HG03457 (cell line): ENCODE measurements at regions not wholly inside any gene's neighbourhood (a gene's known extent, or its start where the extent isn't known, plus 50 kb on each side); places are given as distances from the start of the nearest gene placed in this dataset.

Experiments used
- ATAC-seq: cut with Tn5 transposase; IDR thresholded peaks from one replicate; pipeline ENCODE4 v1.9.1; 2021; ENCODE audit warnings: moderate number of reproducible peaks; ENCODE audit not compliant: unreplicated experiment

DNA sequence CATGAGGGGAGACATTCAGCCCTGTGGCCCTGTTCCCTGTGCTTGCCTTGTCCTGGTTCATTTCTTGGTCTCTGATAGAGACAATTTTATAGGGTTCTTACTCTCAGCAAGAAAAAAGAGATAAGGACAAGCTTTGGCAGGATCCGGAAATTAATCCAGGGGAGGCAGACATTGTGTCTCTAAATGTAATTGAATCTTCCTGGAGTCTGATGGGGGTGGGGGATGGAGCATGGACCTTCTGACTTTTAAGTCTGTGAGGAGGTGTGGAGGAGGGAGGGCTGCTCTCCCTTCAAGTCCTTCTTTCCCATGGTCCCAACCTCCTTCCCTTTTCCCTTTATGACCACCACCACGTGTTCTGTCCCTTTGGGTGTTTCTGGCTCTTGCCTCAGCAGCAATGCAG lies 512.7 kb downstream of the DHX35 start:
- ATAC-seq, result no peak

- ATAC-seq, result no peak
Observed at GRCh38 chr20:39473536-39473935, 511.4 kb downstream of the DHX35 start.

- no peak for ATAC-seq
Observed at GRCh38 chr20:39468703-39469102, 506.6 kb downstream of the DHX35 start.

DNA sequence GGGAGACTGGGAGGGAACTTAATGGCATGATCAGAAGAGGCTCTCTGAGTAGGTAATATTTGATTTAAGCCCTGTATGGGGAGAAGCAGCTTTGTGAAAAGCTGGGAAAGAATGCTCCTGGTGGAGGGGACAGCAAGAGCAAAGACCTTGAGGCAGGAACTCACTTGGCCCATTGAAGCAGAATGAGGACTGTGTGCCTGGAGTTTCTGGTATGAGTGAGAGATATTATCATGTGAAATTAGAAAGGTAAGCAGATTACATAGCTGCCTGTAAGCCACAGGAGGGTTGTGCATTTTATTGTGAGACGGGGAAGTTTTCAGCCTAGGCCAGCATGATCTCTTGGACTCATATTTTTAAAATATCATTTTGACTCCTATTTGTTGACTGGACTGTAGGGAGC lies 502.1 kb downstream of the DHX35 start:
- ATAC-seq, result no peak

- ATAC-seq, result no peak
Observed at GRCh38 chr20:39462416-39462945, 500.3 kb downstream of the DHX35 start.

- ATAC-seq, result no peak
Observed at GRCh38 chr20:39458452-39458851, 496.3 kb downstream of the DHX35 start.

- ATAC-seq, result no peak
Observed at GRCh38 chr20:39453890-39454289, 491.7 kb downstream of the DHX35 start.

DNA sequence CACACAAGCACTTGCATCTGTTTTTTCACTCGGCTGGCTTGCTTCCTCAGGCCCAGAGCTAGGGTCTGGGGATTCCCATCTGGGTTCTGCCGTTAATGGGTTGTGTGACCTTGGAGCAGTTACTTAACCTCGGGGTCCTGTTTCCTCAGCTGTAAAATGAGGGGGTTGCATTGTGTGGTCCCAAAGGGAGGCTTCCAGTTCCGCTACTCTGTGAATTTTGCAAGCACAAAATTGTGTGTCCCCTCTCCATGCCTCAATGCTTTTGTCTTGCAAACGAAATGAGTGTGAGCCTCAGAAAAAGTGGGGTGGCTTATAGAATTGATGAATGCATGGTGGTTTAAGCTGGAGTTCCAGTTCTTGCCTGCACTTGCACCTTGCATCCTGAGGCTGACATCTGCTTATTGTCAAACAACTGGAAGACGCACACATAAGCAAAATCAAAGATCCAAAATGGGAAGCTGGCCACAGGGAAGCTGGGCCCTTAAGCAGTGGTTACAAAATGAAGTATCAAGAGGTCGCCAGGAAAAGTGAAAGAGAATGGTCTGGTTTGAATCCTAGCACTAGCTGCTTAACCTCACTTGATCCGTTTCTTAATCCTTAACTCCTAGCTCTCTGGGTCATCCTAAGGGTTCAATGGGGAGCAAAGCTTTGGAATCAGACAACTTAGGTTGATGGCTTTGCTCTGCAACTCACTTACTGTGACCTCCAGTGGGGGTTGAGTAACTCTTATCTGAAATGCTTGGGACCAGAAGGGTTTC lies 490.6 kb downstream of the DHX35 start:
- no peak for ATAC-seq

DNA sequence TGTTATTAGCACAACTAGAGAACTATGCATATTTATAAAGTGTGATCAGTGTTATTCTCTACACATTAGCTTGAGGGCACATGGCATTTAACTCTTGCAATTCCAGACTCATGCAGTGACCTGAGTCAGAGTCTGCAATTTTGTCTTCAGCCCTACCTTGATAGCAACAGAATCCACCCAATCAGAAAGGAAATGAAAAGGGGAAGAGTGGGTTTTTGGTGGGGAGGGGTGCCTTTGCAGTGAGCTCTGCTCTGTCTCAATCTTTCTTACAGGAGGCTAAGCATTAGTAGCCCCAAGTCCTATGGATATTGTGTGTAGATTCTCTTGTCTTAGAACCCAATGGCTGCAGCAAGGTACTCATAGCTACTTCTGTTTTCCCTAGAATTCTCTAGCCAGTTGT lies 489.2 kb downstream of the DHX35 start:
- ATAC-seq, result no peak

DNA sequence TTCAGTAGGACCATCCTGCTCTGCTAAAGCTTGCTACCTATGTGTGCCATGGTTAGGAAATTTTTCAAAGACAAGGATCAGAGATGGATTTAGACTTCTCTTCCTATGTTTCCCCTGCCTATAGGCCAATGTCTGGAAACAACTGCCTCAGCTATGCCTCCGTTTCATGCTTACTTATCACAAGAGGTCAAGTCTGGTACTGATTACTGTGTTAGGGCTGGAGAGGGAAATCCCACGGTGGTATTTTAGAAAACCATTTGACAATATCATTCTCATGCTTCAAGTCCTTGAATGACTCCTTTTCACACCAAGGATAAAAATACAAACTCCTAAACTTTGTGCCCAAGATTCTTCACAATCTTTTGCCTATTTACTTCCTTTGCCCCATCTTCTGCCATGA lies 484.3 kb downstream of the DHX35 start:
- ATAC-seq, result no peak

- no peak for ATAC-seq
Observed at GRCh38 chr20:39445095-39445494, 483.0 kb downstream of the DHX35 start.

DNA sequence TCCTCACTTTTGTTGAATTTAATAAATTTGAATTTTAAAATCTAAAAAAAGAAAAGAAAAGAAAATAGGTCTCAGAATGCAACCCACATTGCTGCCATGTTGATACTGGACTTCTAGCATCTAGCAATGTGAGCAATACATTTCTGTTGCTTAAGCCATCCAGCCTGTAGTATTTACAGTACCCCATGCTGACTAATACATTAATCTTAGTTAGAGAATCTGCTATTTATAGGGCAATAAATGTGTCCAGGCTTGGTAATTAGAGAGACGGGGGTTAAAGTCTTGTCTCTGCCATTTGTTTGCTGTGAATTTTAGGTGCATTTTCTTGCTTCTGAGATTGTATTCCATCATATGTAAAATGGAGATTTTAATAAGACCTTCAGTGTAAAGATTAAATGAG lies 471.3 kb downstream of the DHX35 start:
- ATAC-seq, result no peak

- ATAC-seq, result no peak
Observed at GRCh38 chr20:39431091-39431880, 469.1 kb downstream of the DHX35 start.

- no peak for ATAC-seq
Observed at GRCh38 chr20:39429726-39430125, 467.6 kb downstream of the DHX35 start.

GRCh38 chr20:39424962-39425678 lies 463.0 kb downstream of the DHX35 start:
- no peak for ATAC-seq

GRCh38 chr20:39421571-39422105 lies 459.5 kb downstream of the DHX35 start:
- ATAC-seq, result no peak

- ATAC-seq, result no peak
Observed at GRCh38 chr20:39412091-39412490, 449.9 kb downstream of the DHX35 start.

DNA sequence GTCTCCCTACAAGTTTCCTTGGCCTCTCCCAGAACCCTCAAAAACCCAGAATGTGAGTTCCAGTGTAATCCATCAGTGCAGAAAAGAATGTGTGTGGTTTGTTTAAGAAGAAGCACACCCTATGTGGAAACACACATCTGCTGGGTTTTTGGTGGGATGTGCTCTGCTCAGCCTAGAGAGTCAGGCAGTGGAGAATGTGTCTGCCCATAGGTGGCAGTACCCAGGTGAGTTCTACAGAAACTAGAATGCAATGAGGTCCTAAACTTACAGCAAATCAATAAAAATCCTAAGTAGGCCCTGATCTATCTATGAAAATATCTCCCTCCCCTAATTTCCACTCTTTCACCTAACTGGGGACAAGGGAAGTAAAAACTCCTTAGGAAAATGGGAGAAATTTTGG lies 437.3 kb downstream of the DHX35 start:
- no peak for ATAC-seq

GRCh38 chr20:39398656-39399055 lies 436.5 kb downstream of the DHX35 start:
- no peak for ATAC-seq

- ATAC-seq, result no peak
Observed at GRCh38 chr20:39397646-39398045, 435.5 kb downstream of the DHX35 start.
